Activated CD8-positive, alpha-beta T cell treated with anti-CD3 and anti-CD28 coated beads, Interleukin-2, amount 10 ng/mL, durations not matched to agents 7 days and 5 days (primary cell): ENCODE measurements at regions not wholly inside any gene's neighbourhood (a gene's known extent, or its start where the extent isn't known, plus 50 kb on each side); places are given as distances from the start of the nearest gene placed in this dataset.

Experiments used
- ATAC-seq: fragments of 150-1000 bp; cut with Tn5 transposase; one replicate; pipeline ENCODE4 v1.10.0; 2021; ENCODE audit warnings: moderate library complexity
- CTCF ChIA-PET: fragments of 350-600 bp; sonication (Branson Sonifier 250); formaldehyde crosslinking; loops from one replicate; lab custom pipeline; 2021; ENCODE audit warnings: antibody characterized with exemption; lab: Charles Lee
- POLR2A ChIA-PET: fragments of 350-600 bp; sonication (Branson Sonifier 250); formaldehyde crosslinking; loops from one replicate; lab custom pipeline; 2021; ENCODE audit warnings: antibody characterized with exemption; lab: Charles Lee
- DNase-seq: peaks from one replicate; pipeline ENCODE4 v3.0.0-alpha.2; 2020
- H3K27ac Mint-ChIP-seq: one replicate; pipeline ENCODE4 v1.8.0; 2021; ENCODE audit warnings: mild to moderate bottlenecking, mixed read lengths
- H3K27me3 Mint-ChIP-seq: one replicate; pipeline ENCODE4 v1.8.0; 2021; ENCODE audit warnings: low read depth, mixed read lengths
- H3K36me3 Mint-ChIP-seq: one replicate; pipeline ENCODE4 v1.8.0; 2021; ENCODE audit warnings: low read depth, mixed read lengths
- H3K4me1 Mint-ChIP-seq: one replicate; pipeline ENCODE4 v1.8.0; 2021; ENCODE audit warnings: low read depth, mixed read lengths
- H3K4me3 Mint-ChIP-seq: one replicate; pipeline ENCODE4 v1.8.0; 2021; ENCODE audit warnings: mild to moderate bottlenecking, mixed read lengths
- H3K9me3 Mint-ChIP-seq: one replicate; pipeline ENCODE4 v1.8.0; 2022; ENCODE audit warnings: mixed read lengths; ENCODE audit not compliant: insufficient read depth

DNA sequence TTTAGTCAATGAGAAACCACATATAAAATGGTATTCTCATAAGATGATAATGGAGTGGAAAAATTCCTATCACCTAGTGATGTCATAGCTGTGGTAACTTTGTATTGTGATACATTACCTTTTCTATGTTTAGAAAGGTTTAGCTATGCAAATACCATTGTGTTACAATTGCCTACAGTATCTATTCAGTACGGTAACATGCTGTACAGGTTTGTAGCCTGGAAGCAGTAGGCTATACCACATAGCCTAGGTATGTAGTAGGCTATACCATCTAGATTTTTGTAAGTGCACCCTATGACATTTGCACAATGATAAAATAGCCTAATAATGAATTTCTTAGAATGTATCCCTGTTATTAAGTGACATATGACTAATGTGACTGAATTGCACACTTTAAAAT lies 50.5 kb upstream of the CCDC196 start:
- H3K4me1 Mint-ChIP-seq, result no peaks in the 10 kb centered on the region
- CTCF ChIA-PET, result no interaction called here
- DNase-seq, result no peak
- POLR2A ChIA-PET, result no interaction called here
- H3K36me3 Mint-ChIP-seq, result no peaks in the 10 kb centered on the region
- H3K27me3 Mint-ChIP-seq, result no peaks in the 10 kb centered on the region
- H3K9me3 Mint-ChIP-seq, result peaks cover 17% of the 10 kb centered on the region
- no peak overlapping the region for H3K4me3 Mint-ChIP-seq
- no peak overlapping the region for H3K27ac Mint-ChIP-seq
- no peak for ATAC-seq
